ENCODE measurements at regions not wholly inside any gene's neighbourhood (a gene's known extent, or its start where the extent isn't known, plus 50 kb on each side); places are given as distances from the start of the nearest gene placed in this dataset.

- Histone ChIP-seq H3K4me1 (replicated peaks in 1 of 2; ENCODE audit: control insufficient read depth in 2 of 2, insufficient read depth in 2 of 2, low read length in 2 of 2) (no peaks in the 10 kb centered on the region; a peak in 1 of 5 replicates), H4K20me1 (replicated peaks; ENCODE audit: control insufficient read depth, insufficient read depth, low read length) (no peaks in the 10 kb centered on the region), H3K9me1 (ENCODE audit: control insufficient read depth, insufficient read depth, low read length) (no peaks in the 10 kb centered on the region), H3K79me2 (ENCODE audit: control insufficient read depth, insufficient read depth, low read length) (no peaks in the 10 kb centered on the region), H2AFZ (ENCODE audit: low read depth, low read length) (no peak overlapping the region), H3K4me2 (ENCODE audit: insufficient read depth, low read length) (no peak overlapping the region), H3K27ac (ENCODE audit: extremely low read depth, low read depth, low read length) (no peak overlapping the region), H3K9me3 (replicated peaks; ENCODE audit: control insufficient read depth, insufficient read depth, low read depth, low read length) (no peaks in the 10 kb centered on the region), H3K27me3 (ENCODE audit: control insufficient read depth in 2 of 2, insufficient read depth in 2 of 2, low read length in 2 of 2) (peaks cover 3 to 32% of the 10 kb centered on the region in 2 experiments), H3K4me3 (no peak overlapping the region), H3K36me3 (ENCODE audit: control insufficient read depth, insufficient read depth, low read length) (no peaks in the 10 kb centered on the region), H3K9ac (ENCODE audit: insufficient read depth in 1 of 2, low read depth in 2 of 2, low read length in 2 of 2) (no peak overlapping the region)
- 1% methylated on average over 12 of the region's 13 CpGs for WGBS (ENCODE audit: insufficient coverage, low coverage, missing lambda C conversion rate)
- no peak for TF ChIP-seq USF2 (CRISPR knock-in tag; IDR thresholded peaks at IDR 0.05)
- no peak for TF ChIP-seq SMARCC2 (IDR thresholded peaks at IDR 0.05; ENCODE audit: low read depth)
- no peak for TF ChIP-seq KLF6 (CRISPR knock-in tag; IDR thresholded peaks at IDR 0.05; ENCODE audit: borderline replicate concordance)
- no peak for TF ChIP-seq RB1 (IDR thresholded peaks at IDR 0.05; ENCODE audit: low read depth)
- no peak for TF ChIP-seq WHSC1 (IDR thresholded peaks at IDR 0.05; ENCODE audit: low read length)
- no peak for TF ChIP-seq JUN (IDR thresholded peaks at IDR 0.05; ENCODE audit: borderline replicate concordance, low read depth, low read length)
- no peak for TF ChIP-seq JUN (CRISPR knock-in tag; IDR thresholded peaks at IDR 0.05; ENCODE audit: borderline replicate concordance)
- no peak for FAIRE-seq
- BruUV-seq (replicated peaks) = no TSS peak
- POLR2A ChIA-PET = no interaction called here
- no peak for ATAC-seq
- in situ Hi-C loops (cut with MboI) (no loop called here), intact Hi-C loops (cut with micrococcal nuclease) (no loop called here)
- no peak for DNase-seq (ENCODE audit: extremely low read depth in 1 of 4, low spot score in 3 of 4)
- CTCF ChIA-PET (ENCODE audit: low intra/inter-chr PET ratio) = no interaction called here
Observed at GRCh38 chr13:30108216-30108912, 199.0 kb downstream of the KATNAL1 start.
